GM20000 (cell line): ENCODE measurements at regions not wholly inside any gene's neighbourhood (a gene's known extent, or its start where the extent isn't known, plus 50 kb on each side); places are given as distances from the start of the nearest gene placed in this dataset.

ENCODE experiments used
- DNase-seq: peaks from one replicate; pipeline ENCODE4 v3.0.0; 2012; ENCODE audit warnings: low spot score
- TF ChIP-seq, protein P1 (sequence below): IDR thresholded peaks from 2 replicates; pipeline ENCODE4 v1.5.1; 2012; ENCODE audit warnings: mild to moderate bottlenecking, control low read depth; ENCODE audit errors: extremely low read depth, missing control alignments

DNA sequence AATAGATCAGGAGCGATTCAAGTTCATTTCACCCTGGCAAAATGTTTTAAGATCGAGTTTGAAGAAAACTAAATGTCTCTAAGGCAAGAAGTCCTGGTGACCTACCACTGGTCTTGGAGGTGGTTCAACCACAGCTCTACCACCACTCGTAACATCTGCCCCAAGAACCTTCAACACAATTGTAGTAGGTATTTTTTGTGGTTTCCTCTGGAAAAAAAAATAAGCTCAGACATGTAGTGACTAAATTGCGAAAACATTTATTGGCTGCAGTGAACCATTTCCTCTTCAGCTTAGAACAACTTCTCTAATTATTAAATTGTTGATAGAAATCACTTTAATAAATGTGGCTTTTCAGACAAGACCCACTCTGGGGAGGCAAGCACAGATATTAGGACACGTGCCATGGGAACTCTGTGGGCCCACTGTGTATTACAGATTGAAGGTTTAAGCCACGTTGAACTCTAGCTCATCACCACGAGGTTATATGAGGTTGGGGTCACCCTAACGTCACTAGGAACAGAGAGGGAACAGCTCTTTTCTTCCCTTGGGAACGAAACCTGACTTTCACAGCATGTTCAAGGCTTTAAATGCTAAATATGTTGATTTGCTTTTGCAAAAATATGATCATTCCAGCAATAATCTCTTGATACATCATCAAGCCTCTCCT lies 142.9 kb downstream of the HSD17B3 start:
- DNase-seq: no peak

DNA sequence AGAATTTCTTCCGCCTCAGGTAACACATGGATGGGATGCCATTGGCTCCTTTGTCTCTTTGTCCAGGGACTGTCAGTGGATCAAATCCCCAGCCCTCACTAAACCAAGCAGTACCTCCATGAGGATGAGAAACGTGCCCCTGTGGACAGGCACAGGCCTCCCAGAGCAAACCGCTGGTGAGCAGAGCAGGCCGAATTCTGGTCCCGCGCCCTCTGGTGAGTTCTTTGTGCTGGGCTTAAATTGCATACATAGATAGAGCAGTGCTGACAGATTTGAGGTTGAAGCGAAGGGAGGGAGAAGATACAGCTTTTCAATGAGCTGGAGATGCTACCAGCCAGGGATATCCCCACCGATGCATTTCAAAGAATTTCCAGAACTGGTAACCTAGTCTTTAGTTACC lies 143.8 kb downstream of the HSD17B3 start:
- TF ChIP-seq, protein P1, sequence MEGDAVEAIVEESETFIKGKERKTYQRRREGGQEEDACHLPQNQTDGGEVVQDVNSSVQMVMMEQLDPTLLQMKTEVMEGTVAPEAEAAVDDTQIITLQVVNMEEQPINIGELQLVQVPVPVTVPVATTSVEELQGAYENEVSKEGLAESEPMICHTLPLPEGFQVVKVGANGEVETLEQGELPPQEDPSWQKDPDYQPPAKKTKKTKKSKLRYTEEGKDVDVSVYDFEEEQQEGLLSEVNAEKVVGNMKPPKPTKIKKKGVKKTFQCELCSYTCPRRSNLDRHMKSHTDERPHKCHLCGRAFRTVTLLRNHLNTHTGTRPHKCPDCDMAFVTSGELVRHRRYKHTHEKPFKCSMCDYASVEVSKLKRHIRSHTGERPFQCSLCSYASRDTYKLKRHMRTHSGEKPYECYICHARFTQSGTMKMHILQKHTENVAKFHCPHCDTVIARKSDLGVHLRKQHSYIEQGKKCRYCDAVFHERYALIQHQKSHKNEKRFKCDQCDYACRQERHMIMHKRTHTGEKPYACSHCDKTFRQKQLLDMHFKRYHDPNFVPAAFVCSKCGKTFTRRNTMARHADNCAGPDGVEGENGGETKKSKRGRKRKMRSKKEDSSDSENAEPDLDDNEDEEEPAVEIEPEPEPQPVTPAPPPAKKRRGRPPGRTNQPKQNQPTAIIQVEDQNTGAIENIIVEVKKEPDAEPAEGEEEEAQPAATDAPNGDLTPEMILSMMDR: no peak
- no peak for DNase-seq

More for the DNA sequence above, 142.9 kb downstream of the HSD17B3 start:
- TF ChIP-seq, protein P1: no peak

DNA sequence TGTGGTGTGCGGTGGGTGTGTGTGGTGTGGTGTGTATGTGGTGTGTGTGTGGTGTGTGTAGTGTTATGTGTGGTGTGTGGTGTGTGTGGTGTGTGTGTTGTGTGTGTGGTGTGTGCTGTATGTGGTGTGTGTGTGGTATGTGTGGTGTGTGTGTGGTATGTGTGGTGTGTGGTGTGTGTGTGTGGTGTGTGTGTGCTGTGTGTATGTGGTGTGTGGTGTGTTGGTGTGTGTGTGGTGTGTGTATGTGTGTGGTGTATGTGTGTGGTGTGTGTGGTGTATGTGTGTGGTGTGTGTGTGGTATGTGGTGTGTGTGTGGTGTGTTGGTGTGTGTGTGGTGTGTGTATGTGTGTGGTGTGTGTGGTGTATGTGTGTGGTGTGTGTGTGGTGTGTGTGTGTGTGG lies 144.3 kb downstream of the HSD17B3 start:
- TF ChIP-seq, protein P1: no peak
- no peak for DNase-seq

DNA sequence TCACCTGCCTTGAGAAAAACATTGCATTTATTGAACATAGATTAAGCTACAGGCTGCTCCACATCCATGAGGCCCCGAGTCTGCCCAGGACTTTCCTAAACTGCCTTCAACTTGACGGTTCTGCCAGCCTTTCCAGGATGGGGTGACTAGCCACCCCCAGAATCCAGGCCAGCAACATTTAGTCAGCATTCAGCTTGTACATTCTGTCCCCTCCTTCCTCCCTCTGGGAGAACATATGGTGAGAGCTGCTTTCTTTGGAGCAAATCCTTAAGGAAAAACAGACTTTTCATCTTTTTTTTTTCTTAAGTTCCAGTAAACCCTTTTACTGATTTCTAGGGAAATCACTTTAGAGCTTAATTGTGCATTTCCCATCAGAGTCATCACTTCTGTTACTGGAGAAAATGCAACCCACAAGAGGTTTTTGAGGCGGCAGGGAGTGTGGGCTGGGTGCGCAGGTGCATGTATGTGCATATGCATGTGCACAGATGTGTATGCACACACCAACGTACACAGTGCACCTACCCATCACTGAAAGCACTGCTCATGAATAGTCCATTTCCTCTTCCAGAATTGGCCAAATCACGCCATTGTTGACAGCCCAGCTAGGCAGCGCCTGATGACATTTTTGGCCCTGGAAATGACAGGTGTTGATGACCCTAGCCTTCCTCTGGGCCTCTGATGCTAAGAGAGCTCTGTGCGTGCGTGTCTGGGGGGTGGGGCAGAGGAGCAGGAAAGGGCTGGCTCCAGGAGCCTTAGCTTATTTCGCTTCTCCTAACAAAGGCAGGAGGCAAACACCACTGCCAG lies 145.6 kb downstream of the HSD17B3 start:
- TF ChIP-seq, protein P1: no peak
- no peak for DNase-seq

DNA sequence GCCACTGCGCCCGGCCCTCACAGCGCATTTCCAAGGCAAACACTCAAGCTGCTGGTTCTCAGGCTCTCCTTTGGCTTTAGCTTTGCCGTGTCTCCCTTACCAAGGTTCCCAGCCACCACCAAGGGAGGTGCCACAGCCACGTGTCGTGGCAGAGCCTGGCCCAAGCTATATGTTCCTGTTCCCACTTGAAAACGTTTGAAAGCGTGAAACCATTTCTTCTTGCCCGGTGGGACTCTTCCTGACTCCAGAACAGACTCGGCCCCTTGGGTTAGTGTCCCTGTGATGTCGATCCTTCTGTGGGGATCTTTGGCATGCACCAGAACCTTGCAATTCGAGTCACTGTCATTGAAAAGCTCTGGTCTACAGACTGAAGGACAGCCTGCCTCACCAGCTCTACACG lies 147.9 kb downstream of the HSD17B3 start:
- TF ChIP-seq, protein P1: no peak
- no peak for DNase-seq

DNA sequence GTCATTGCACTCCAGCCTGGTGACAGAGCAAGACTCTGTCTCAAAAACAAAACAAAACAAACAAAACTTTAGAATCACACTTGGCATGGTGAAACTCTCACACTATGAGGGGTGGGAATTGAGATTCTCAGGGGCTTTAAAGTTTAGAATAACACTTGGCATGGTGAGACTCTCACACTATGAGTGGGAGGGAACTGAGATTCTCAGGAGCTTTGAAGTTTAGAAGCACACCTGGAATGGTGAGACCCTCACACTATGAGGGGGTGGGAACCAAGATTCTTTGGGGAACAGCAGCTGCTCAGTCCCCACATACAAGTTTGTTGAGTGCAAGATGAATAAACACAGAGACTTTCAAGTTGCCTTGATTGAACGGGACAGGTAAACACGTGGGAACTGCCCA lies 149.4 kb downstream of the HSD17B3 start:
- DNase-seq: no peak
- TF ChIP-seq, protein P1: no peak
